GM21515 (cell line): ENCODE measurements at regions not wholly inside any gene's neighbourhood (a gene's known extent, or its start where the extent isn't known, plus 50 kb on each side); places are given as distances from the start of the nearest gene placed in this dataset.
"Not testable (repeated sequence)": the region's sequence is repeated elsewhere in the genome, so short reads cannot be mapped to it uniquely, and the experiment has no call there.

Source experiments
- ATAC-seq: cut with Tn5 transposase; IDR thresholded peaks from one replicate; pipeline ENCODE4 v1.9.1; 2021; ENCODE audit not compliant: unreplicated experiment

DNA sequence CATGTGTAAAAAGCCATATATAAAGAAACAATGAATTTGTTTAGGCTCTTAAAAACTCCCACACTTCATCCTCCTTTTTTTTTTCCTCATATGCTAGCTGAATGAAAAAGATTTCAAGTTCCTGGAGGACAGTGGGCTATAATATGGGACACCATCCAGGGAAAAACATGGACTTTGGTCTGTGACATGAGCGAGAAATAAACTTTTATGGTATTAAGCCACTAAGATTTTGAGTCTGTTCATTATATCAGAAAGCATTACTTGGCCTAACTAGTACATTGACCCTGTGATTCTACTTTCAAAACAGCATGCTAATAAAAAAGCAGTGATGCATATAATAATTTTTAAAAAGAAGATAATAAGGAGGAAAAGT lies 392.3 kb upstream of the CAMK1G start:
- no peak for ATAC-seq

DNA sequence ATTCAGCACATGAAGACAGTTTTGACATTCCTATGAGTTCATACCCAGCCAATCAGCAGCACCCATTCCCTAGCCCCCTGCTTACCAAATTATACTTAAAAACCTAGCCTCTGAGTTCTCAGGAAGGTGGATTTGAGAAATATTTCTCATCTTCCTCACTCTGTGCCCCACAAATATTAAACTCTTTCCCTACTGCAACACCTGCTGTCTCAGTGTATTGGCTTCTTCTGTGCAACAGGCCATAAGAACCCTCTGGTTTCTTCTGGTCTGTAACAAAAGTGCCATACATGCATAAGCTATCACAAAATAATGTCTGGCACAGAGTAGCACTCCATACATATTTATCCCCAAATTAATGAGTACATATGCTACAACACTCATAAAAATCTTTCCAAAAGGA lies 387.4 kb upstream of the CAMK1G start:
- ATAC-seq, result no peak

DNA sequence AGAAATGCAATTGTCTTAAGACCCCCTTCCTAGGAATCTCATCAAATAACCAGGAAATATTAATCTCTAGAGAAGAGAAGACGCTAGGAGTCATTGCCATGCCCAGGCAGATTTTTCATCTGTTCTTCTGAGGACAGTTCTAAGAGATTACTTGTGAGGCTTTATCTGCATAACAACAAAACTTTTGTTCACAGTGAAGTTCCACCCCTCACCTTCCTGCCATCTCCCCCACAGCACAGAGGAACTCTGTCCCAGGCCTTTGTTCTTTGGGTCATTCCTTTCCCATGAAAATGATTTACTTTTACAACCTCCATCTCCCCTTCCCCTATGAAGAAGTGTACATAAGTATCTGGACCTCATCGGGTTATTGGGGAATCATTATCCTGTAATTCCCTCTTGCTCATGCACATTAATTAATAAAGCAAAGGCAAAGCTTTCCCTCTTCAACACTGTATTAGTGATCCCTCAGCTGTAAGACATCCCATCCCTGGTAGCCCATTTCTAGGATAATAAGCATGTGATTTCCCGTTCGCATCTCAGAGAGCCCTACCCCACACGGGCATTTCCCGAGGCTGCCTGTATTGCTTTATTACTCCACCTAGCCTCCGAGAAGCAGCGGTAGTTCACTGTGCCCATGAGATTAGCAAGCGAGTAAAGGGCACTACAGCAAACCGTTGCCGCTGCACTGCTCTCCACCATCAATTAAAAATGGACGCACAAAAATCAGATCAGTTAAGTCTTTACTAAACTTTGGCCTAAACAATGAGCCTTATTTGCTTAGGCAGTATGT lies 384.4 kb upstream of the CAMK1G start:
- no peak for ATAC-seq

DNA sequence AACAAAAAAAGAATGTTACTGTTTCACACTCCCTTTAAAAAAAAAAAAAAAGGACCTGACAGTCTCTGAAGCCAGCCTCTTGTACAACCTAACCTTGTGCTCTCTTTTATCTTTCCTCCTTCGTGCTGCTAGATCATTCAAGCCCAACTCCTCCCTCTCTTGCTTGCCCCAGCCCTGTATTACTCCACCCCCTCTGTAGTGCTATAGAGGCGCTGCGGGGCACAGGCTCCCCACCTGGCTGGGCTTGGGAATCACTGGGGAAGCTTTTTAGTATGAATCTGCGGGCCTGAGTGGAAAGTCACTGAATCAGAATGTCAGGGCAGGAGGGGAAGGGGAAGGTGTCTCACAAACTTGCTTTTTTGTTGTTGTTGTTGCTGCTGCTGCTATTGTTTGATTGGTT lies 383.7 kb upstream of the CAMK1G start:
- ATAC-seq, result no peak

DNA sequence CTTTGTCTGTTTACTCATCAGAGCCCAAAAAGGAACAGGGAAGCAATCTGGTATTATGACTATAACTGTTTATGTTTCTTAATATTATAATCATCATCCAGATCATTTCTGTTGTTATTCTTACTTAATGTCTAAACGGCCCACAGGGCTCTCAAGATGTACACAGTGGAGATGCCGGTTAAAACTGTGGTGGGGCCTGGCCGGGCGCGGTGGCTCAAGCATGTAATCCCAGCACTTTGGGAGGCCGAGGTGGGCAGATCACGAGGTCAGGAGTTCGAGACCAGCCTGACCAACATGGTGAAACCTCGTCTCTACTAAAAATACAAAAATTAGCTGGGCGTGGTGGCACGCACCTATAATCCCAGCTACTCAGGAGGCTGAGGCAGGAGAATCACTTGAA lies 381.2 kb upstream of the CAMK1G start:
- not testable (repeated sequence) for ATAC-seq

DNA sequence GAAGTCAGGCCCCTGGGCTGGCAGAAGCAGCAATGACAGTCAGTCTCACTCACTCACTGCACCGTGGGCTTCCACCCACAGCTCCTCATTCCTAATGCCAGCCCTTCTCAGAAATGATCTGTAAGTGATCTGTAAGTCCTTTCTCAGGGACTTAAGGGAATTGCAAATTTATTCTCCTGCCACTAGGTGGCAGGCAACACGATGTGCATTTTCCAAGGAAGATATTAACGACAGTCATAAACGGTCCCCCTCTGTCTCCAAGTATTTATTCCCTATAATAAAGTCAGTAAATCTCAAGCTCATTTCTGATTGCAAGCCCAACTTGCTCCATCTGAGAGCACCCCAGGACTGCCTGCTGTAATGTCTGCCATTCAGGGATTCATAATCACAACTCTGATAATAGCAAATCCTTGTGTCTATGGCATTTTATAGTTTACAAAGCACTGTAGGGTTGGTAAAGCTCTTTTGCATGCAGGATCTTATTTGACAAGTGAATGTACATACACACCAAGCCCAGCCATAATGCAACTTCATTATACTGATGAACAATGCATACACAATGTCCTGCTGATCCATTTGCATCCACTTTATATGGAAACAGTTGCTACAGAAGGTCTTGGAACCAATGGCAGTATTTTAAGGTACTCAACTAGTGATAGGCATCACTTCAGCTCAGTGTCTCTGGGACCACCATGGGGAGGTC lies 380.5 kb upstream of the CAMK1G start:
- no peak for ATAC-seq

DNA sequence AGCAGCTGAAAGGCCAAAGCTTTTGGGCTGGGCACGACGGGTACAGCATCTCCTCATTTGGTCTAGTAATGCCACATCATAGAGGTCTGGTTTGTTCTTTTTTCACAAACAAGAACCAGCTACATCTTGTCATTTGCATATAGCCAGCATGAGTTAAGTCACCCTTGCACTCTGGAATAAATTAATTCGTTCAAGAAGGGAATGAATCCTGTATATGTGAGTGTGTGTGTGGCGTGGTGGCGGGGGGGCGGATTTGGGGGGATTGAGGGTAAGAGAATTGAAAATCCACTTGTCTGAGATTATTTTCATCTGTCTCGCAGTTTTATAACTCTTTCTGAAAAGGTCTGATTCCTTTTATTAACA lies 380.0 kb upstream of the CAMK1G start:
- no peak for ATAC-seq

DNA sequence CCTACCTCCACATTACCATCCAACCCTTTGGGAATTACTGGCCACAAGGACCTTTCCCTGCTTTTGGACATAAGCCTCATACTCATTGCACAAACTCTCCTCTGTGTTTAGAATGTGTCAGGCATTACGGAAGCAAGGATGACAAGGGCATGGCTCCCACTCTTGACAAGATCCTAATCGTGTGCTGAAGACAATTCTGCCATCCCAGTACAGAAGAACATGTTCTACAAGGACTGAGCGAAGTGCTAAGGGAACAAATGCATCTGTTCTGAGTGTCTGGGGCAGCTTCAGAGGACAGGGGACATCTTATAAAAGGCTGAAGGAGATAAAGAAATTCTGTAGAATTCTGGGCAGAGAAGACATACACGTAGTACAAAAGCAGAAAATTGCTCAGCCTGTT lies 378.5 kb upstream of the CAMK1G start:
- no peak for ATAC-seq

DNA sequence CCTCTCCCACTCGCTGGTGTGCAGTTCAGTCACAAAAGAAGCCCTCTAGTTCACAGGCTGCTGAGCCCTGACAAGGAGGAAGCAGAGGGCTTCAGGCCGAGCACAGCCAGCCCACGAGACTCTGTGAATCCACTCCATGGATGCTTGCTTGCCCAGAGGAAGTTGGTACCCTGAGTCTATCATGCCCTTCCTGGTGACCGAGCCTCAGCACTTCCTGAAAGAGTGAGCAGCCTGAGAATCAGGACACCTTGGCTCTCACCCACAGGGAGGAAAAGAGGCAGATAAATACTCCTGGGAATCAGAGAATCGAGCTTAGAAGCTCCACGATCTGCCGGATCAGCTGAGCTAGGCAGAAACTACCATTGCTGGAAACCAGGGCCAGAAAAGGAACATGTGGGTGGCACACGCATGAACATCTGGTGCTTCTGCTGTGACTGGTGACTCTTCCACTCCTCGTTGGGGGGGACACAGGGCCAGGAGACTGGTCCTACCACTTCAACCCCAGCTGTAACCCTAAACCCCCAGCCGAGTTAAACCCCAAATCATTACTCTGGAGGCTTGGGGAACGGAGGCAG lies 376.3 kb upstream of the CAMK1G start:
- peak; percentile 21 for ATAC-seq

DNA sequence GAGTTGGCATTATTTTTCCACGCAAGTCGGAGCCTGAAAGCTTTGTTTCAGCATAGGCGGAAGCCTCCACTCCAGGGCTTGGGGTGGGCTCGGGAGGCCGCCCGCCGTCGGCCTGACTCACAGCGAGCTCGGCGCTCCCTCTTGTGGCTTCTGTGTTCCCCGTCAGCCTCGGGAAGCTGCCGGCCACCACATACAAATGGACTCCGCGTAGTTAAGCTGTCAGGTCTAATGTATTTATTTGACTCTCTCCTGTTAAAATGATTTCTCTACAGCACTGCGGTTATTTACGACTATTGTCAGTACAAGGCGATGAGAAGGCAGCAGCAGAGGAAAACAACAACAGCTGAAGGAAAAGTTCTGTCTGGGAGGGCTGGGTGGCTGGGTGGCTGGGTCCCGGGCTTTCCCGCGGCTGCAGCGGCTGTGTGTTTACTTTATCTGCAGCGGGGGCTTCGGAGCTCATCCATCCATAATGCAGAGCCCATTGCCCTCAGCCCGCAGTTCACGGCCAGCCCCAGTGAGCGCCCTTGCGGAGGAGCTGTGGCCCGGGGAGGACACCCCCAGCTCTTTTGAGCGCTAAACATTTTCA lies 375.7 kb upstream of the CAMK1G start:
- peak; percentile 73 for ATAC-seq

DNA sequence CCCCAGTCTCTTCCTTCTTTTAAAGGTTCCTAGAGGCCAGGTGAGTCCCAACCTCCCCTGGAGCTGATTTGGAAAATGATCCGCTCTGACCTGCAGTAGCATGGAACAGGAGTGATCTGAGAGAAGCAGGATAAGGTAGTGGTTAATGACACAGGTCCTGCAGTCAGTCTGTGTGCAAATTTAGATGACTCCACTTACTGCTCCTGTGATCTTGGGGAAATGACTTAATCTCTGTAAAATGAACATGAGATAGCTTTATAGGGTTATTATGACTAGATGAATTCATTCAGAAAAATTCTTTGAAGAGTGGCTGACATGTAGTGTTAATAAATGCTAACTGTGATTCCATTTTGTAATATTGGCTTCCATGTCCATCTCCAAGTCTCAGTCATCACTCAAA lies 374.9 kb upstream of the CAMK1G start:
- no peak for ATAC-seq

DNA sequence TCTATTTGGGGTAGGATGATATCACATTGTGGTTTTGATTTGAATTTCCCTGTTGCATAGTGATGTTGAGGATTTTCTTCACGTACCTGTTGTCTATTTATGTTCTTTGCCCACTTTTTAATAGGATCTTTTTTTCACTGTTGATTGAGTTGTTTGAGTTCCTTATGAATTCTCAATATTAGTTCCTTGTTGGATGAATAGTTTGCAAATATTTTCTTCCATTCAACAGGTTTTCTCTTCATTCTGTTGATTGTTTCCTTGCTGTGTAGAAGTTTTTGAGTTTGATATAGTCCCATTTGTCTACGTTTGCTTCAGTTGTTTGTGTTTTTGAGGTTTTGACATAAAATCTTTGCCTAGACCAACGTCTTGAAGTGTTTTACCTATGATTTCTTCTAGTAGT lies 369.5 kb upstream of the CAMK1G start:
- no peak for ATAC-seq

DNA sequence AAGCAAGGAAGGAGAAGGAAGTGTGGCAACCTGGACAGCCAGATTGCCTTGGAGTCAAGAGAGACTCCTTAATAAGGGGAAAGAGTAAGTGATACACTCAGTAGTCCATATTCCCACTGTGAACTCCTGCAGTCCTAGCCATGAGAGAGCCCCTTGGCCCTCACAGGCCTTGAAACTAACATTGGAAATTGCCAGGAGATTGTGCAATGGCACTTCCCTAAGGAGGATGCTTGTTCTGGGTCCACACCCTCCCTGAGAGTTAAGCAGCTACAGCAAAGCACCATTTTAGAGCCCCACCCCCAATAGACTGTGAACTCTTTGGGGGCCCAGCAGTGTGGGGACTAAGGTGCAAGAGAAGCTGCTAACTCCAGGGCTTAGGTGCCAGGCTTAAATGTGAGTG lies 367.7 kb upstream of the CAMK1G start:
- no peak for ATAC-seq

DNA sequence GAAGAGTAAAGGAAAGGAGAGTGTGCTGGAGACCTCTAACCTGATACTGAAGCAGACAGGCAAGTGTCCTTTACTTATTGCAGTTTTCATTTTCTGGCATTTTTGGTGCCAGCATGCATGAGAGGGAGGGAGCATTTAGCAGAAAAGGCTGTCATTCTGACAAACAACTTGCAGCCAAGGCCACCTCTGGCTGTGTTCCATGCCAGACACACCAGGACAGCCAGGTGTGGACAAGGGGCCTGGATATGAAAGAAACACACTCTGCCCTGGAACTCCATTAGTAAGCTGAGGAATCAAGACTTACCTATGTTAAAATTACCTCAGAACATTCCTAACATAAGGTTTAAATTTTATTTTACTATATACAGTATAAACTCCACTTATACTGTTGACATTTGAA lies 365.4 kb upstream of the CAMK1G start:
- ATAC-seq, result no peak

DNA sequence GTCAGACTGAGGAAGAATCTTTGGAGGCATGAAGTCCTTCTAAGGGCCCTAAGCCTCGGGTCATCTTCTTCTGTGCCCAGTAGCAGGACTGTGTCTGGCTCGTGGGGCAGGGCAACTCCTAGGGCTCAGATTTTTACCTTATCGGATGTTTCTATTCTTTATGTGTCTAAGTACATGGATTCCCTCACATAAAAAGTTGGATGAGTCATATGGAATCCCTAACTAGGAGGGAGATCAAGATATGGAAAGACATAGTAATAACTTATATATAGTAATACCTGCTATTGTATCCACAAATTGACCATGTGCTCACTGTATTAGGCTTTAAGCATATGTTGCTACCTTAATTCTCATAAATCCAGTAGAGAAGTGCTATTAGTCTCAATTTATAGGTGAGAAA lies 364.5 kb upstream of the CAMK1G start:
- ATAC-seq, result no peak

DNA sequence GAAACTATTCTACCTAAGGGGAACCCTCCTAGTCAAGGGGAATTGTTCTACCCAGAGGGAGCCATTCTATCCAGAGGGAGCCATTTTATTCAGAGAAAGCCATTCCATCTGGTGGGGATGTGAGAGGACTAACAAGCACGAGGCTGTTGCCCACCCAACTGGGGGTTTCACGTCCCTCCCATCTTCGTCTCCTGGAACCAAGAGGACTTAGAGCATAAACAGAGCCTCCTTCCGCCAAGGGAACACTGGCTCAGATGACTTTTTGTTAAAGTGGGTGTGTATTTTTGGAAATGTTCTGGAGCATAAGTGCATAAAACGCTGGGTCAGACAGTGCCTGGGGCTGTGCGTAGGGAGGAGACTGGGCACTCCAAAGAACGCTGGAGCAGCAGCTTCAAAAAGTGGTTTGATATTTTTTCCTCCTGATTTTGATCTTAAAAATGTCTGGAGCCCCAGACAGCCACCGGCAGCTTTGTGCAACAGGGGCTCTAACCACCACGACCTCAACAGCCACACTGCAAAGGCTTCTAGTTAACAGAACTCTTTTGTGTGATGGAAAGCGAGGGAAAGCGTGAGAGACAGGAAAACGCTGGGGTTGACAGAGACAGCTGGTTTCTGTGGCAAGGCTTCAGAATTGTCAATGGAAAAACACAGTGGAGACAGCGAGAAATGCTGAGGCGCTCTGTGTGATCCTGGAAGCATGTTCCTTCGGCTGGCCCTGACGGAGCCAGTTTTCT lies 363.6 kb upstream of the CAMK1G start:
- ATAC-seq, result no peak

DNA sequence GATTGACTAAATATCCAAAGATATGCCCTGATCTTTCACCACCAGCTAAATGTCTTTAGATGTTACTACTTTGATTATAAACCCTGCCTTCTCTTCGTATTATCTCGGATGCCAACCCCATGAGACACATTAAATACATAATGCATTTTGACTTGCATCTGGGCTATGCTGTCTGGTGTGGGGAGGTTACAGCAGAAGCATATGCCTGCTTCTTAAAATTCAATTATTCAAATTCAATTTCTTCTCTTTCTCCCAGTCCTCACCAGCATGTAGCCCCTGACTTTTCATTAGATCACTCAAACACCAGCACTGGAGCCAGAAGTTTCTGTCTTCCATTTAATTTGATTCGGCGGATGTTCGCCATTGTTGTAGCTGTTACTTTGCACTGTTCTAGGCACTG lies 360.7 kb upstream of the CAMK1G start:
- no peak for ATAC-seq

DNA sequence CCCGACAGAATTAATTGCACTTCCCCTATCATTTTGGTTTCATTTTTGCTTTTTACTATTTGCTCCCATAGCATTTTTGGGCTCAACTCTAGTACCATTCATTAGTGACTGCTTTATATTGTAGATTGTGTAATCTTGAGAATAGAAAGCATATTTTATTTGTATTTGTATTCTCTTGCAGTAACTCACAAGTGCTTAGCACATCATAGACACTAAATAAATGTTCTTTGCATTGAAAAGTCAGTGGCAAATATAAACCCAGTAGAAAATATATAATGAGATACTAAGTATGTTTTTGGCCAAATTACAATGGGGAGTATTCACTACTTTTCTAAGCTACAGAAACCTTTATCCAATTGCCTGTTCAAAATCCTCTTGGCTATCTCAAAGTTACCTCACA lies 359.7 kb upstream of the CAMK1G start:
- ATAC-seq, result no peak

DNA sequence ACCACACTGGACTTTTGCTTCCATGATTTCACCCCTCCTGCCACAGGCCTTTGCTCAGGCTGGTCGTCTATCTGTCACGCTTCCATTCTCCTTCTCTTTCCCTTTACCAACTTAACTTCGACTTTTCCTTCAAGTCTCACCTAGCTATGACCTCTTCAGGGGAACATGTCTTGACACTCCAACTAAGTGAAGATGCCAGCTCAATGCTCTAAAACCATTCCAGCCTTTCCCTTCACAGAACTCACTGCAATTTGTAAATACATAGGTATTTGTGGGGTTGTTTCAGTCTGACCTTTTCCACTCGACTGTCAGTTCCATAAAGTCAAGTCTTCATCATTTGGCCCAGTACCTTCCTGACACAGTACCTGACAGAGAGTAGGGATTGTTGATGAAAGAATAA lies 358.6 kb upstream of the CAMK1G start:
- ATAC-seq, result no peak

DNA sequence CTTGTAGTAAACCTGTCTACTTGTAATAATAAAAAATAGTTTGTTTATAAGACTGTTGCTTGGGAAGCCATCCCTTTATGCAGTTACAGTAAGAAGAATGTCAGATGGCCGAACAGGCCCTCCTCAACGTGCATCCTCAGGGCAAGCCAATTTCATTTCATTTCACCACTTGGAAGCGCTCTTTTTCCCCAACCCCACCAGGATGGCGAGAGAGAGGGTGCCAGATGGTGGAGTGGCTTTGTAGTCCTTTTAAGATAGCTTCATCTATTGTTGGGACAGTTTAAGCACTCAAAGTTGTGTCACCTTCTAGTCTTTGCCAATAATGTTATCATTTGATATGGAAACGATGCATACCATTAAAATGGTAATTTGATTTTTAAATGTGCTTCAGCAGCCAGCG lies 356.3 kb upstream of the CAMK1G start:
- ATAC-seq, result no peak

DNA sequence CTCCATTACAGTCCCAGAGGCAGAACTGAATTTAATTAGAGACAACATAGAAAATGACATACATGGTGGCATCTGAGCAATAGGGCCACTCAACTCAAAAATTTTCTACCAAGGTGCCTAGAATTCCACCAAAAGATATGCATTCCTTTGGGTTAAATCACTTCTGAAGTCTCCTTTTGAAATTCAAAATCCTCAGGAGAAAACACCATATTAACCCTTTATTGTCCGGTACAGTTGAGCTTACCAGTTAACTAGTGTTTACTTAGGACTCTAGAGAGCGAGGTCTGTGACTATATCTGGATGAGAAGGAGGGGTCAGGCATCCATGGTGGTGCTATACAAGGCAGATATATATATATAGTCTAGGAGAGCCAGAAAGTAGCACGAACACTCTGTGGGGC lies 355.6 kb upstream of the CAMK1G start:
- ATAC-seq, result no peak
